ENCODE measurements at regions not wholly inside any gene's neighbourhood (a gene's known extent, or its start where the extent isn't known, plus 50 kb on each side); places are given as distances from the start of the nearest gene placed in this dataset.

DNA sequence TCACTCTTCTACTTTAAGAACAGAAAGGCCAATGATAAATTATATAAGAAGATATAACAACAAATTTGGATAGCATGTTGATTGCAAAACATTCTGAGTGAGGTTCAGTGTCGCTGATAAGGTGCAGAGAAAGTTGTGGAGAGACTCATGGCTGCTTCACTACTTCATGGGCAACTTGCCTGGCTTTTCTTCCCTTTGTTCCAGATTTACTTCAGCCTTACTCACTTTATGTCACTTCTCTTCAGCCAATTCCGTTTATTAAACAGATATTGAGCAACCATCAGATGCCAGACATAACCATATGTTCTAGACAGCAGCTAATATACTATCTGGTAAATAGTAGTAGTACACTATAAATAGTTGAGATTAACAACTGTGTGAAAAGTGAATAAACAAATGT is 150.0 kb upstream of the CHL1 start:
- TF ChIP-seq, protein P1, sequence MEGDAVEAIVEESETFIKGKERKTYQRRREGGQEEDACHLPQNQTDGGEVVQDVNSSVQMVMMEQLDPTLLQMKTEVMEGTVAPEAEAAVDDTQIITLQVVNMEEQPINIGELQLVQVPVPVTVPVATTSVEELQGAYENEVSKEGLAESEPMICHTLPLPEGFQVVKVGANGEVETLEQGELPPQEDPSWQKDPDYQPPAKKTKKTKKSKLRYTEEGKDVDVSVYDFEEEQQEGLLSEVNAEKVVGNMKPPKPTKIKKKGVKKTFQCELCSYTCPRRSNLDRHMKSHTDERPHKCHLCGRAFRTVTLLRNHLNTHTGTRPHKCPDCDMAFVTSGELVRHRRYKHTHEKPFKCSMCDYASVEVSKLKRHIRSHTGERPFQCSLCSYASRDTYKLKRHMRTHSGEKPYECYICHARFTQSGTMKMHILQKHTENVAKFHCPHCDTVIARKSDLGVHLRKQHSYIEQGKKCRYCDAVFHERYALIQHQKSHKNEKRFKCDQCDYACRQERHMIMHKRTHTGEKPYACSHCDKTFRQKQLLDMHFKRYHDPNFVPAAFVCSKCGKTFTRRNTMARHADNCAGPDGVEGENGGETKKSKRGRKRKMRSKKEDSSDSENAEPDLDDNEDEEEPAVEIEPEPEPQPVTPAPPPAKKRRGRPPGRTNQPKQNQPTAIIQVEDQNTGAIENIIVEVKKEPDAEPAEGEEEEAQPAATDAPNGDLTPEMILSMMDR (IDR thresholded peaks at IDR 0.05) = no peak
- TF ChIP-seq POLR2A (IDR thresholded peaks at IDR 0.05) = no peak
- TF ChIP-seq EP300 (IDR thresholded peaks at IDR 0.05) = no peak
